Stimulated activated naive CD8-positive, alpha-beta T cell treated with anti-CD3 and anti-CD28 coated beads, Interleukin-15, Interleukin-2, amounts not matched to agents 100 U/mL and 50 U/mL, for 24 hours (primary cell): ENCODE measurements at regions not wholly inside any gene's neighbourhood (a gene's known extent, or its start where the extent isn't known, plus 50 kb on each side); places are given as distances from the start of the nearest gene placed in this dataset.

Source experiments
- ATAC-seq: fragments of 150-1000 bp; cut with Tn5 transposase; one replicate; pipeline ENCODE4 v1.10.0; 2021
- DNase-seq: peaks from one replicate; pipeline ENCODE4 v3.0.0; 2021

GRCh38 chr6:66935612-66936011 lies 1228.6 kb upstream of the EYS start:
- ATAC-seq = no peak
- no peak for DNase-seq

GRCh38 chr6:66931787-66932186 lies 1224.8 kb upstream of the EYS start:
- no peak for DNase-seq
- no peak for ATAC-seq

- DNase-seq = no peak
- no peak for ATAC-seq
Measured at GRCh38 chr6:66930559-66931290, 1223.7 kb upstream of the EYS start.

GRCh38 chr6:66926060-66926459 lies 1219.0 kb upstream of the EYS start:
- DNase-seq = no peak
- no peak for ATAC-seq

GRCh38 chr6:66913657-66914056 lies 1206.6 kb upstream of the EYS start:
- ATAC-seq = no peak

GRCh38 chr6:66902457-66902856 lies 1195.4 kb upstream of the EYS start:
- ATAC-seq = no peak
- DNase-seq = no peak

More at GRCh38 chr6:66913657-66914056, 1206.6 kb upstream of the EYS start:
- DNase-seq = no peak

- ATAC-seq (no peak), DNase-seq (no peak)
Measured at GRCh38 chr6:66900133-66901083, 1193.4 kb upstream of the EYS start.

- ATAC-seq = no peak
- no peak for DNase-seq
Measured at GRCh38 chr6:66897576-66897975, 1190.5 kb upstream of the EYS start.

GRCh38 chr6:66896415-66896814 lies 1189.4 kb upstream of the EYS start:
- no peak for ATAC-seq
- no peak for DNase-seq

GRCh38 chr6:66883453-66883852 lies 1176.4 kb upstream of the EYS start:
- ATAC-seq (no peak), DNase-seq (no peak)

- ATAC-seq = no peak
- no peak for DNase-seq
Measured at GRCh38 chr6:66866801-66867200, 1159.8 kb upstream of the EYS start.

GRCh38 chr6:66865771-66866170 lies 1158.7 kb upstream of the EYS start:
- DNase-seq = no peak
- no peak for ATAC-seq

- DNase-seq (no peak), ATAC-seq (no peak)
Measured at GRCh38 chr6:66861007-66861541, 1154.0 kb upstream of the EYS start.

GRCh38 chr6:66860328-66860727 lies 1153.3 kb upstream of the EYS start:
- ATAC-seq = no peak
- no peak for DNase-seq

- ATAC-seq = no peak
- no peak for DNase-seq
Measured at GRCh38 chr6:66858196-66858595, 1151.2 kb upstream of the EYS start.

- ATAC-seq (no peak), DNase-seq (no peak)
Measured at GRCh38 chr6:66854014-66854413, 1147.0 kb upstream of the EYS start.

GRCh38 chr6:66851930-66852329 lies 1144.9 kb upstream of the EYS start:
- DNase-seq = no peak
- no peak for ATAC-seq

- DNase-seq (no peak), ATAC-seq (no peak)
Measured at GRCh38 chr6:66849843-66850242, 1142.8 kb upstream of the EYS start.

GRCh38 chr6:66848244-66848953 lies 1141.4 kb upstream of the EYS start:
- DNase-seq (no peak), ATAC-seq (no peak)

GRCh38 chr6:66838764-66839163 lies 1131.7 kb upstream of the EYS start:
- ATAC-seq (no peak), DNase-seq (no peak)

GRCh38 chr6:66825539-66825938 lies 1118.5 kb upstream of the EYS start:
- no peak for DNase-seq
- no peak for ATAC-seq

GRCh38 chr6:66814156-66814555 lies 1107.1 kb upstream of the EYS start:
- no peak for ATAC-seq
- DNase-seq = no peak
